Calu3 (cell line): ENCODE measurements at regions not wholly inside any gene's neighbourhood (a gene's known extent, or its start where the extent isn't known, plus 50 kb on each side); places are given as distances from the start of the nearest gene placed in this dataset.

Experiments
- BruUV-seq: library from RNA; stranded (reverse); fragments of 400-500 nt; replicated peaks from 2 replicates; lab custom pipeline; 2021; lab: Mats Ljungman, UMichigan
- CTCF ChIA-PET: fragments of 300-600 bp; sonication (Branson Sonifier 250); formaldehyde crosslinking; loops from one replicate; lab custom pipeline; 2022; ENCODE audit warnings: antibody characterized with exemption; lab: Charles Lee
- DNase-seq: peaks from one replicate; pipeline ENCODE4 v3.0.0; 2022
- H3K27ac Mint-ChIP-seq: one replicate; pipeline ENCODE4 v1.8.0; 2022; ENCODE audit warnings: mixed read lengths; ENCODE audit not compliant: unreplicated experiment
- H3K27me3 Mint-ChIP-seq: one replicate; pipeline ENCODE4 v1.8.0; 2022; ENCODE audit warnings: mixed read lengths; ENCODE audit not compliant: unreplicated experiment
- H3K36me3 Mint-ChIP-seq: one replicate; pipeline ENCODE4 v1.8.0; 2022; ENCODE audit warnings: mild to moderate bottlenecking, moderate library complexity, mixed read lengths; ENCODE audit not compliant: insufficient read depth, unreplicated experiment
- H3K4me1 Mint-ChIP-seq: one replicate; pipeline ENCODE4 v1.8.0; 2022; ENCODE audit warnings: mild to moderate bottlenecking, low read depth, mixed read lengths; ENCODE audit not compliant: unreplicated experiment
- H3K4me3 Mint-ChIP-seq: one replicate; pipeline ENCODE4 v1.8.0; 2022; ENCODE audit warnings: mild to moderate bottlenecking, low read depth, moderate library complexity, mixed read lengths; ENCODE audit not compliant: unreplicated experiment
- H3K9me3 Mint-ChIP-seq: one replicate; pipeline ENCODE4 v1.8.0; 2022; ENCODE audit warnings: low read depth, mixed read lengths; ENCODE audit not compliant: unreplicated experiment
- intact Hi-C: fragments of 100-400 bp; cut with micrococcal nuclease; formaldehyde crosslinking; loops from one replicate; pipeline ENCODE4 v1.10.0; 2022; ENCODE audit not compliant: unreplicated experiment
- TF ChIP-seq, protein P1 (sequence below): fragments of 200-600 bp; IDR thresholded peaks from one replicate; pipeline ENCODE4 v1.8.0; 2022; ENCODE audit warnings: antibody characterized with exemption; ENCODE audit not compliant: unreplicated experiment

DNA sequence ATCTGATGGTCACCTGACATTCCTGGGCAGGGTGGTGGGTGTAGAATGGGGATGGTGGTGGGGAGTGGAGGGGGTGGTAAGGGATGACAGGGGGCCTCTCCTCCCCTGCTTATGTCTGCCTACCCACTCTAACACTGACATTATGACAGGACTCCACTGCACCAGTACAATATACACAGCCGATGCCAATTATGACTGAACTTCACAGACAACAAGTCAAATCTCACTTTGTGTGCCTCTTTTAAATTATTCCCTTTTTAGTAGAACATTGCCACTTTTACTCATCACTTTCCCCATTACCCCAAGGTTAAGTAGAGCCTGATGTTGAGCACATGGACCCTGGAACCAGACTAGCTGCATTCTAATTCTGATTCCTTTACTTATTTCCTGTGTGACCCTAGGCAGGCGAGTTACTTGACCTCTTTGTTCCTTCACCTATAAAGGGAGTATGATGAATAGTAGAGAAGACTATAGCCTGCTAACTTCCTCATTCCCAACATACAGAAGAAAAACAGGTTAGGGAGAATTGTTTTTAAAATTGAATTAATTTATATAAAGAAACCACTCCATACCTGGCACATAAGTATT lies 464.7 kb downstream of the DMRT2 start:
- Mint-ChIP-seq H3K27me3 (no peaks in the 10 kb centered on the region), H3K36me3 (no peaks in the 10 kb centered on the region), H3K4me3 (no peak overlapping the region), H3K27ac (no peak overlapping the region), H3K9me3 (peaks cover 3% of the 10 kb centered on the region), H3K4me1 (no peaks in the 10 kb centered on the region)
- no TSS peak for BruUV-seq
- CTCF ChIA-PET = no interaction called here
- intact Hi-C loops = no loop called here
- DNase-seq = no peak
- TF ChIP-seq, protein P1, sequence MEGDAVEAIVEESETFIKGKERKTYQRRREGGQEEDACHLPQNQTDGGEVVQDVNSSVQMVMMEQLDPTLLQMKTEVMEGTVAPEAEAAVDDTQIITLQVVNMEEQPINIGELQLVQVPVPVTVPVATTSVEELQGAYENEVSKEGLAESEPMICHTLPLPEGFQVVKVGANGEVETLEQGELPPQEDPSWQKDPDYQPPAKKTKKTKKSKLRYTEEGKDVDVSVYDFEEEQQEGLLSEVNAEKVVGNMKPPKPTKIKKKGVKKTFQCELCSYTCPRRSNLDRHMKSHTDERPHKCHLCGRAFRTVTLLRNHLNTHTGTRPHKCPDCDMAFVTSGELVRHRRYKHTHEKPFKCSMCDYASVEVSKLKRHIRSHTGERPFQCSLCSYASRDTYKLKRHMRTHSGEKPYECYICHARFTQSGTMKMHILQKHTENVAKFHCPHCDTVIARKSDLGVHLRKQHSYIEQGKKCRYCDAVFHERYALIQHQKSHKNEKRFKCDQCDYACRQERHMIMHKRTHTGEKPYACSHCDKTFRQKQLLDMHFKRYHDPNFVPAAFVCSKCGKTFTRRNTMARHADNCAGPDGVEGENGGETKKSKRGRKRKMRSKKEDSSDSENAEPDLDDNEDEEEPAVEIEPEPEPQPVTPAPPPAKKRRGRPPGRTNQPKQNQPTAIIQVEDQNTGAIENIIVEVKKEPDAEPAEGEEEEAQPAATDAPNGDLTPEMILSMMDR = no peak

- Mint-ChIP-seq H3K9me3 (peaks cover 3% of the 10 kb centered on the region), H3K4me1 (no peaks in the 10 kb centered on the region), H3K36me3 (no peaks in the 10 kb centered on the region), H3K27me3 (no peaks in the 10 kb centered on the region), H3K4me3 (no peak overlapping the region), H3K27ac (no peak overlapping the region)
- TF ChIP-seq, protein P1 = no peak
- DNase-seq = no peak
- intact Hi-C loops = no loop called here
- CTCF ChIA-PET = no interaction called here
- no TSS peak for BruUV-seq
These were observed 465.4 kb downstream of the DMRT2 start for GRCh38 chr9:1515557-1515956.

DNA sequence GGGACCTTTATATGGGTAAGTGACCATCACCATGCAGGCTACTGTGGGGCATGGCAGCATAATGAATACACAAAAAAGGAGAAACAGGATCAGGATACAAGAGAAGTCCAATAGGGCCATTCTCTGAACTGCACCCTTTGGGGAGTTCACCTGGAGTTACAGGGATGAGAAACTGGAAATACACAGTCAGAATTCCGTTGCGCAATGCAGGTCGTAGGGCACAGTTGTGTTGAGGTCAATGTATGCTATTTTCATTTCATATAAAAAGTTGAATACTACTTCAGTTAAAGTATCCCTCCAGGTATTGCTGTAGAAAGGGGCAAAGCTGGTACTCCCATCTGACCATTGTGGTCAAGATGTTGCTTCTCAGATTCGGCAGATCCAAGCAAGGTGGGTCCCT lies 471.4 kb downstream of the DMRT2 start:
- no TSS peak for BruUV-seq
- no peak for DNase-seq

GRCh38 chr9:1522219-1522767 lies 472.1 kb downstream of the DMRT2 start:
- H3K27ac Mint-ChIP-seq = no peak overlapping the region
- H3K4me3 Mint-ChIP-seq = no peak overlapping the region
- H3K36me3 Mint-ChIP-seq = no peaks in the 10 kb centered on the region
- CTCF ChIA-PET = no interaction called here
- no peaks in the 10 kb centered on the region for H3K9me3 Mint-ChIP-seq
- no peaks in the 10 kb centered on the region for H3K4me1 Mint-ChIP-seq
- H3K27me3 Mint-ChIP-seq = no peaks in the 10 kb centered on the region
- TF ChIP-seq, protein P1 = no peak
- BruUV-seq = no TSS peak
- intact Hi-C loops = no loop called here
- DNase-seq = no peak

More for the DNA sequence above, 471.4 kb downstream of the DMRT2 start:
- CTCF ChIA-PET = no interaction called here
- Mint-ChIP-seq H3K4me3 (no peak overlapping the region), H3K27ac (no peak overlapping the region), H3K36me3 (no peaks in the 10 kb centered on the region), H3K4me1 (no peaks in the 10 kb centered on the region), H3K9me3 (no peaks in the 10 kb centered on the region), H3K27me3 (no peaks in the 10 kb centered on the region)
- intact Hi-C loops = no loop called here
- TF ChIP-seq, protein P1 = no peak
